ENCODE measurements at regions not wholly inside any gene's neighbourhood (a gene's known extent, or its start where the extent isn't known, plus 50 kb on each side); places are given as distances from the start of the nearest gene placed in this dataset.

- no peak for TF ChIP-seq CTCF (IDR thresholded peaks at IDR 0.05; ENCODE audit: insufficient read depth, low read length, poor library complexity, severe bottlenecking)
- TF ChIP-seq EZH2phosphoT487 (conservative IDR thresholded peaks at IDR 0.05; ENCODE audit: low read length): no peak
Measured at GRCh38 chr20:22418738-22419137, 165.6 kb downstream of the FOXA2 start.
